ENCODE measurements at regions not wholly inside any gene's neighbourhood (a gene's known extent, or its start where the extent isn't known, plus 50 kb on each side); places are given as distances from the start of the nearest gene placed in this dataset.
"Not testable (repeated sequence)": the region's sequence is repeated elsewhere in the genome, so short reads cannot be mapped to it uniquely, and the experiment has no call there.

DNA sequence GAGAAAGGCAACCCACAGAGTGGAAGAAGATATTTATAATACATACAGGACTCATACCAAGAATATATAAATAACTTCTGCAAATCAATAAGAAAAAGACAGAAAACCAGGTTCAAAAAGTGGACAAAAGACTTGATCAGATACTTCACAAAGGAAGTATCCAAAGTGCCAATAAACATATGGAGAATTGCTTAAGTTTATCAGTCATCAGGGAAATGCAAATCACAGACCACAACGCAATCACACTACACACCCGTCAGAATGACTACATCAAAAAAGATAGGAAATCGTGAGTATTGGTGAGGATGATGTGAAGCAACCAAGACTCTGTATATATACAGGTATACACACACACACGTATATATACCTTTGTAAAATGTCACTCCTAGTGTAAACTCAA lies 180.6 kb downstream of the FAM43A start:
- DNase-seq (ENCODE audit: low read depth), result no peak

DNA sequence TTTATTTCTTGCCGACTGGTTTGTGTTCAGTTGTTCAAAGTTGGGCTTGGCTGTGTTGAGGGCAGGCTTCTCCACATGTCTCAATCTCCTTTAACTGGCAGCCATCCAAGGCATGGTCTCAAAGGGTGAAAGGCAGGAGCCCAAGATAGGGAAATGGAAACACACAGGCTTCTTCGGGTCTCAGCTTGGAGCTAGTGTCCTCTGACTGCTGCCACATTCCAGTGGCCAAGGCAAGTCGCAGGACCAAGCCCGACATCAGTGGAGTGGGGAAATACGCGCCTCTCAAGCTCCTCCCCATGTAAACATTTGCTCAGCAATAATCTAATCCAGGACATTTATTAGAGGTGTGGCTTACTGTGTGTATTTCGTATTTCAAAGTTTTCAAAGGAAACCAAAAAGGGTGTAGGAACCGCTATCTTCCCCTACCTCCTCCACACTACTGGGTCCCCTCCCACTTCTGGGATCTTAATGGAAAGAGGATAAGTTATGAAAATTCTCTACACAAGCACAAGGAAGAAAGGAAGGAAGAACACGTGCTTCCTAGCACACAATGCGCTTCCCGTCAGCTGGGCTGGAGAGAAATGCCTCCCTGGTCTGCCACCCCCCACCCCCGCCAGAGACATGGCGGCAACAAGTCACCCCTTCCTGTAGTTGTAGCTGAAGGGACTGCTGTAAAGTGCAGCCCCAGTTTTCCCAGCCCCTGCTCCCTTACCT lies 181.7 kb downstream of the FAM43A start:
- DNase-seq (ENCODE audit: low read depth), result no peak

DNA sequence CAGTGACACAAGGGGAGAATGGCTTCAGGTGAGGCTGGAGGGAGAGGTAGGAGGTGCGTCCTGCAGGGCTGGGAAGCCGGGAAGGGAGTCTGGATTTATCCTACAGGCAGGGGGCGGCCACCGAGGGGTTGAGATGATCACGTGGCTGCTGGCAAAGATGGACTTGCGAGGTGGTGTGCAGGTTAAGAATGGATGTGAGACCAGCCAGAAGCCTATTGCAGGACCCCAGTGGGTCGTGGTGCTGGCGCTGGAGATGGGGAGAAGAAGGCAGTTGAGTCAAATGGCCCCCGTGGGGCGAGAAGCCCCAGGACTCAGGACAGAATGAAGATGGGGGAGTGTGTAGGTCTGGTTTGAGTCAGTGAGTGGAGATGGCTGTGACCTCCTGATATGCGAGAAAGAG lies 183.1 kb downstream of the FAM43A start:
- DNase-seq (ENCODE audit: low read depth), result no peak

DNA sequence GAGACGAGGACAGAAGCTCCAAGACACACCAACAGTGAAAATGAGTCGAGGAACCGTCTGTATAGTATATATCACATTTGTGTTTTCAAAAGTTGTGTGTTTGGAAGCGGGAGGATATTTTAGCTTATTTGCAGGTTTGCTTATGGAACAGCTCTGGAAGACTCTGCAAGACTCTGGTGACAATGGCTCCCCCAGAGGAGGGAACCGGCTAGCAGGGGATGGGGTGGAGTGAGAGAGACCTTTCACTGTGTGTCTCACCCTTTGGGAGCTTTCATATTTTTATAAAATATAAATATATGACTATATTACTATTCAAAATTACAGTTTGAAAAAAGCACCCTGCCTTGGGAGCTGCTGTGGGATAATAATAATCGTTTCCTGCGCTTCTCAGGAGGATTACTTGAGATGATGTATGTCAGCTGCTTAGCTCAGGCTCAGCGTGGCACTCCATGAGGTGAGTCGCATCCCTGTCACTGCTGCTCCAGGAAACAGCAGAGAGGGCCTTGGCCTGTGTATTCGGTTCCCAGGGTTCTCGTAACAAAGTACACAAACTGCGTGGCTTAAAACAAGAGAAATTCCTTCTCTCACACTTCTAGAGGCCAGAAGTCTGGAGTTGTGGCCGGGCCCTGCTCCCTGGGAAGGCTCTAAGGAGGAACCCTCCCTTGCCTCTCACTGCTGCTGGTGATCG lies 183.9 kb downstream of the FAM43A start:
- peak; percentile 83 for DNase-seq (ENCODE audit: low read depth)

DNA sequence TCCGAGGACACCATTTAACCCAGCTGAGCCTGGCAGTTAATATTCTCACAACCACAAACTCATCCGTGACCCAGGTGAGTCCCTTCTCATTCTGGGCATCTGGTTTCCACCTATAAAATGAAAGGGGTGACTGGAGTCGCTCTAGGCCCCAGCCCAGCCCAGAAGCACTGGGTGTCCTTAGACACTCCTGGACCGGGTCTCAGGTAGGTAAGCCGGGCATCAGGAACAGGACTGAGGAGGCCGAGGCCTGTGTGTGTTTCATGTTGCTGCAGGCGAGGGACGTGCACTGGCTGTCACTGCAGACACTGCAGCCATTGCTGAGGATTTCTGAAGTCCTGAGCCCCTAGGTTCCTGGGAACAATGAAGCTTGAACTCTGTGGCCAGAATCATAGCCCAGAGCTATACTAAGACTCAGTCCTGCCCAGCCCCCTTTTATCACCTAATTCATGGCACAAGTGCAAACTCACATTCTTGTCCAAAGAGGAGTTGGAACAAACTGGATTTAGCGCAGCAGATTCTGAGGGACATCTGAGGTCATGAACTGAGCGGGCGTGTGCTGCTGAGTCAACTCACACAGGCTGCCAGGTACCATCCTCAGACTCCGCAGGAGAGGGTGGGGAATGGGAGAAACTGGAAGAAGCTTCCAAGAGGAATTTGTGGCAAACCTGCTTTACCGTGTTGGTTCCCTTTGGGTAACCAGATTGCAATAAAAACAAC lies 184.9 kb downstream of the FAM43A start:
- peak; percentile 92 for DNase-seq (ENCODE audit: low read depth)

DNA sequence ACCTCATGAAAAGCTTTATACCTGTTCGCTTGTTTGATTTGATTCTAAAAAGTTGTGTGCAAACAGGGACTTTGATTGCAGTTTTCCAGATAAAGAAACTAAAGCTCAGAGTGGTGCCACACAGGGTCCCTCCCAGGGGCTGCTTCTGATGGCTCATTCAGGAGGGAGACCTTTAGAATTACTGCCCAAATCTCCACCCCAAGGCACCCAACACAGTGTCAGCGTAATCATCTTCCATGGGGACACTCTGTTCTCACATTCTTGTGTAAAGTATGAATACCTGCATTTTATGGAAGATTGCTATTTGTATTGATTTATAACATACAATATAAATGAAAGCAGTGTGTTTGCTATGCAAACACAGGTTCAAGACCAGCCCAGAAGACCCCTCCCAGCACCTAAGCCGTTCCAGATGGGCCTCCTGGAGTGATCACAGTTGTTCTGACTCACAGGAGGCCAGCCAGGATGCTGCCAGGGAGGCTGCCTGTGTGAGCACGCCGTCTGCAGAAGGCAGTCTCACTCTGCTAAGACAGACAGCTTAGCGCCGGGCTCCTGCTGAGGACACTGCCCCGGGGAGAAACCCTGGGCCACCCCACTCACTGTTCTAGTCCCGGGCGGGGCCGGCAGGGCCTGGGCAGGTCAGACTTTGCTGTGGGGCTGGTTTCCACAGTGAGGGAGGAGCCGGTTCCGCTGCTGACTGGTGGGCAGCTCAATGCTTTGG lies 185.6 kb downstream of the FAM43A start:
- DNase-seq (ENCODE audit: low read depth), result peak; percentile 98

DNA sequence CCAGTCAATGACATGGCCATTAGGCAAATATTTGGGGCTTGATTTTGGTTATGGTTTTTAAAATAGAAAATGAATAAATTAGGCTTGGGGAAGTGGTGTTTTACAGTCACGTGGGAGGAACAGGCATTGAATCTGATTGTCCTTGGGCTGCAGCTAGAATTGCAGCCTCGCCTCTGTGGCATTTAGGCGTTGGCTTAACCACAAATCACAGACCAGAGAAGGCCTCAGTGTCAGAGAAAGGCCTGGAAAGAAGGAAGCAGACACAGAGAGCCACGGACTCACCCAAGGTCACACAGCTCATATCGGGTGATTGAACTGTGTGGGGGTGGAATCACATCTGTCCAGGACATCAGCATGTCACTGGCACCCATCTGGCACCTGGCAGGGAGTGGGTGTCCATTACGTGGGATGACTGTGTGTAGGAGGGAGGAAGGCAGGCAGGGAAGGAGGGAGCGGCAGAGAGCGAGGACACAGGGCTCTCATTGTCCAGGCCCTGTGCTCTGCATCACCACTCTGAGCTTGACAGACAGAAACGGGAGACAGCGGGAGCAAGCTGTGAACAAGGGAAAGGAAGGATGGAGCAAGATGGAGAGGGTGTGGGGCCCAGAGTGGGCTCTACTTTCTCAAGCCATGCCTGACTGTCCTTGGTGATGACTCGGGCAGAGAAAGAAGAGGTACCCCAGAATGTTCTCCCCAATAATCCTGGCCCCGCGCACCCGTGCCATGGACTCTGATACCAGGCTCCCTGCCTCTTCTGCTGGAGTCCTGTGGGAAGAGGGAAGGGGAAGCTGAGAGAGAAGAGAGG lies 186.4 kb downstream of the FAM43A start:
- peak; percentile 93 for DNase-seq (ENCODE audit: low read depth)

DNA sequence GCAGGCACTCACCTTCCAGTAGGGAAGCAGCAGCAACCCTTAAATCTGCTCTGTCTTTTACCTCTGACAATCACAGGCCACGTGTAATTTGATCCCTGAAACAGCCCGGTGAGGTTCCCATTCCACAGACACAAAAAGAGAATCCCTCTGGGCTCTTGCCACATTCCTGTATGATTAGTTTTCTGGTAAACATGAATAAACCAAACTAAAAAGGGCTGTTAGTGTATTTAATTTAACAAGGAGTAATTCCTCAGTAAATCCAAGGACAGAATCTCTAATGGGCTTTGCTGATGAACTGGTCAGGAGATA lies 186.9 kb downstream of the FAM43A start:
- peak; percentile 87 for DNase-seq (ENCODE audit: low read depth)

DNA sequence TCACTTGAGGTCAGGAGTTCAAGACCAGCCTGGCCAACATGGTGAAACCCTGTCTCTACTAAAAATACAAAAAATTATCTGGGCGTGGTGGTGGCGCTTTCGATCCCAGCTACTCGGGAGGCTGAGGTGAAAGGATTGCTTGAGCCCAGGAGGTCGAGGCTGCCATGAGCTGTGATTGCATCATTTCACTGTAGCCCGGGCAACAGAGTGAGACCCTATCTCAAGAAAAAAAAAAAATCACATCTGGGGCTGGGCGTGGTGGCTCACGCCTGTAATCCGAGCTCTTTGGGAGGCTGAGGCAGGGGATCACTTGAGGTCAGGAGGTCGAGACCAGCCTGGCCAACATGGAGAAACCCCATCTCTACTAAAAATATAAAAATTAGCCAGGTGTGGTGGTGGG lies 187.8 kb downstream of the FAM43A start:
- DNase-seq (ENCODE audit: low read depth), result not testable (repeated sequence)

DNA sequence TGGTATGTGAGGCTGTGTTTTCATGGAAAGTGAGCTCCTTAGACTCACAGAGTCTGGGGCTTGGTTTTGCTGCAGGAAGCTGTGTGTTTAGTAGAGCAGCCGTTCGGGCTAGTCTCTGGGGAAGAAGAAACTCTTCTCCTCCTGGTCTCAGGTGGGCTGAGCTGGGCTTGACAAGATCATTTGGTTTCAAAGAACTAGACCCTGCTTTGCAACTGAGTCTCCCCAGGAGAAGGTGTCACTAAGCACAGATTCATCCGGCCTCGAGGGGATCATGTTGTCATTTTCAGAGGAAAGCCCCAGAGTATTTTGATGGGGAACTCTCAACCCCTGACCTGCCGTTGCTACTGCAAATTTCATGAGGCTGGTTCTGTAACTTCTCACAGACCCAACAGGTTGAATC lies 188.5 kb downstream of the FAM43A start:
- no peak for DNase-seq (ENCODE audit: low read depth)

DNA sequence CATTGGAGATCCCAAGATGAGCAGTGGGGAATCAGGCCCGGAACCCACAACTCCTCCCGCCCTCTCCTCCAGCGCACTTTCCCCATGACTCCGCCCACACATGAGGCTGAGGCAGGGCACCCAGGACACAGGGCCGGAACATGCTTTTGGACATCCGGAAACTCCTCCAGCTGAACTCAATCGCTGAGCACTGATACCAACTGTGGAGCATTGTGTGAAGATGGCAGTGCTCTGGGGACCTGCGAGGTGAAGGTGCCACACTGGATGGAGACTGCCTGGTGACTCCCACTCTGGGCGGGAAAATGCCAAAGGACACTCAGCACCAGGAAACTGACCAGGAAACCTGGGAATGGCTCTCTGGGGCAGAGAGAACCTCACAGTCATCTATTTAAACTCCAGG lies 189.1 kb downstream of the FAM43A start:
- no peak for DNase-seq (ENCODE audit: low read depth)

DNA sequence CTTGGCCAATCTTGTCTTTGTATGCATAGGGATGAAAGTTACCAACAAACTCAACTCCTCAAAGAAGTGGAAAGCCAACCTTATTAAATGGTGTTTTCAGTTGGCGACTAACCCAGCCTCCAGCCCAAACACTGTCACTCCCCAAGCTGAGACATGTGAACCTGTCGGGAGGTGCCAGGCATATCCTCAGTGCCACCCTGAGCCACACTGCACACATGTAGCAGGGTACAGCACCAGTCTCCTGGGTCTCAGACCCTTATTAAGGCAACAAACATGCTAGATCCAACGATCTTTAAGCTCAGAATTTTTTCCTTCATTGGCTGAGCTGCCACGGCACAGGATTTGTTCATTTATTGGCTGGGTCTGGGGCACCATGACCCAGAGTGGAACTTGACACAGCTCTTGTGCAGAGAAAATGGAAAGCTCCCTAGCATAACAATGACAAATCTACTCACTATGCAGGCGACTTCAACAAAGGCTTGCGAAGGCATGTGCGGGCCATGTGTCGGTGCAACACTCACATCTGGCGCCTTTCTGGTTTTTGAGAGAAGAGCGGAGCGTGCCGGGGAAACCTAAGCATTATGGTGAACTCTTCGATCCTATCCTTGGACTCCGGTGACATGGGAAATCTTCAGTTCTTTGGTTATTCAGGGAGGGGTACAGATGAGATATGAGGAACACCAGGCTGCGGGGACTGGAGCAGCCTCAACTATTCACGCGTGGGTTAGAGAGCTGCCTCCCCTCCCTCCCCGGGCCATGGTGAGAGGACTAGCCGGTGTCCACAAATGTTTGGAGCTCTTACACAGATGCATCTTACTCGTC lies 190.1 kb downstream of the FAM43A start:
- no peak for DNase-seq (ENCODE audit: low read depth)

DNA sequence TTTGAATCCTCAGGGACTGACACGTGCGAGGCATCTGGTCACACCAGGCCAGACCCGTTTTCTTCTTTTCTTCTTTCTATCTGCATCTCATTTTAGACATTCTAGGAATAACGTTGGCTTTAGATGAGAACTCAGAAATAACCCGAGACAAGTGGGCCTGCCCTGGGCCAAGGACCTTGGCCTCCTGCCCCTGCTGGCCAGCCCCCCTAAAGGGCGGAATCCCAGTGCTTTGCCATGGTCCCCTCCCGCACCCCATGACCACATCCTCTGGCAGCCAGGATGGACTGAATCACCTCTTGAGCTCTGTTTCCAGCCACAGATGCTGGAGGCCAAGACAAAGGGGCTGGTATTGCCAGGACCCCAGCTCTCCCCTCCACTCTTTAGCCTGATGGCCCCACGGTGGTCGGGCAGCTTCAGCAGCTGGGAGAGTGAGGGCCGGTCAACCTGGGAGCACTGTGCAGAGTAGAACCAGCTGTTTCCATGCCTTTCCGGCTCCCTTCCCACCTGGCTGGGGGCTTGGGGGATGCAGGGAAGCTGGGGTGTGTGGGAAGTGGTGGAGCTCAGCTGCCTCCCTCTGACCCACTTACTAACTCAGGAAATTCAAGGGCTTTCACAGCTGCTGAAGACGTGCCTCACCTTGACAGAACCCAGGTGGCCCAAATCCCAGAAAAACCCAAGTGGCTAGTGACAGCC lies 190.9 kb downstream of the FAM43A start:
- no peak for DNase-seq (ENCODE audit: low read depth)

DNA sequence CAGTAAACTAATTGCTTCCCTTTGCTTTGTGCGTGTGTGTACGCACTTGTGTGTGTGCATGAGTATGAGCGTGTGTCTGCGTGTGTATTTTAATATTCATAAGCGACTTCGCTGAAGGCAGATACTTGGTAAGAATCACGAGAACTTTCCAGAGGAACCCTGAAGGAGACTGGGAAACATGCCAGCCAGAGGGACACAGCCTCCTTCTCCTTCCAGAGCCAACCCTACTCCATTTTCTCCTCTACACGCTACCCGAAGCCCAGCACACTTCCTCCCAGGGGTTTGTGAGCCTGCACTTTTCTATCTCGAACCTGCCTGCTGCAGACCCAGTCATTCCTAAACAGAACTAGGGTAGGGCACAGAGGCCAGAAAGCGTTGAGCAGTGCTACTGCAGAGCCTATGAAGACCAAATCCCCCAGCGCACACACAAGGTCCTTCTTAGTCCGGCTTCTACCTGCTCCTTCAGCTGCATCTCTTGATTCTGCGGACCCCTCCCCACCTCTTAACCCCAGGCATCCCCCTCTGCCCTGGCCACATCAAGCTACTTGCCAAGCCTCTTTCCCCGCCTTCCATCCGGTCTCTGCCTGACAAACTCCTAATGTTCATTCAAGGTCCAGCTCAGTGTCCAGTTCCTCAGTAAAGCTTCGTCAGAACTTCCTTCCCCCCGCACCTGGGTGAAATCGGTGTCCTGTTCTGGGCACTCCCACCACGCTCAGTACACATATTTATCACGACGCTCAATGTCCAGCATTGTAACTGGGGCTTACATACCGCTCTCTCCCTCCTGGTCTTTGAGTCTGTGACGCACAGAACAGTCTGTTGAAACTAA lies 191.8 kb downstream of the FAM43A start:
- DNase-seq (ENCODE audit: low read depth), result no peak

DNA sequence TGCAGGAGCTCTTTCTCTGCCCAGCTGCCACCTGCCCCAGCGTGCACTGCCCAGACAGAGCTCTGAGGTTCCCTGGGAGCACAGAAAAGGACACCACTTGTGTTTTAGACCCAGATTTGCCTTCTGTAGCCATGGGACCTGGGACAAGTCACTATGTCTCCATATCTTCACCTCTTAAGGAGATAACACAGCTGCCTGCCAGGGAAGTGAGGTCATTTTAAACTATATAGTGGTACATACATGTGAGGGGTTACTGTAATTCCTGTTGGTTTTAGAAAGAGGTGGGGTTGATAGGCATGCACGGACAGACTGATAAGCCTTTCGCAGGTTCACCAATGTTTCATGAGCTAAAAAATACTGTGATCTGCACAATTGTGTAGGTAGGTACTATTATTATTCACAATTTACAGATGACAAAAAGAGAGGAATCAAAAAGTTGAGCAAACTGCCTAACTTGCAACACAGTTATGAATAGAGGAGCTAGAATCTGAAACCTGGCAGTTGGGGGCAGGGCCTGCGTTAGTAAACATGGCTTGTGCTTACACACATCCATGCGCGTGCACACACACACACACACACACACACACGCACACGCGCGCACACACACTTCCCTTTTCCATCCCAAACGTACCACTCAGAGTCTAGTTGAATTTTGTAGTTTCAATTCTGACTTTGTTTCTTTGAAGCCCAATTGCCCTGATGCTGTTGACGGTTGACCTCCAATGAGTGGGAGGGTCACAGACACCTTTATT lies 193.6 kb downstream of the FAM43A start:
- no peak for DNase-seq (ENCODE audit: low read depth)

DNA sequence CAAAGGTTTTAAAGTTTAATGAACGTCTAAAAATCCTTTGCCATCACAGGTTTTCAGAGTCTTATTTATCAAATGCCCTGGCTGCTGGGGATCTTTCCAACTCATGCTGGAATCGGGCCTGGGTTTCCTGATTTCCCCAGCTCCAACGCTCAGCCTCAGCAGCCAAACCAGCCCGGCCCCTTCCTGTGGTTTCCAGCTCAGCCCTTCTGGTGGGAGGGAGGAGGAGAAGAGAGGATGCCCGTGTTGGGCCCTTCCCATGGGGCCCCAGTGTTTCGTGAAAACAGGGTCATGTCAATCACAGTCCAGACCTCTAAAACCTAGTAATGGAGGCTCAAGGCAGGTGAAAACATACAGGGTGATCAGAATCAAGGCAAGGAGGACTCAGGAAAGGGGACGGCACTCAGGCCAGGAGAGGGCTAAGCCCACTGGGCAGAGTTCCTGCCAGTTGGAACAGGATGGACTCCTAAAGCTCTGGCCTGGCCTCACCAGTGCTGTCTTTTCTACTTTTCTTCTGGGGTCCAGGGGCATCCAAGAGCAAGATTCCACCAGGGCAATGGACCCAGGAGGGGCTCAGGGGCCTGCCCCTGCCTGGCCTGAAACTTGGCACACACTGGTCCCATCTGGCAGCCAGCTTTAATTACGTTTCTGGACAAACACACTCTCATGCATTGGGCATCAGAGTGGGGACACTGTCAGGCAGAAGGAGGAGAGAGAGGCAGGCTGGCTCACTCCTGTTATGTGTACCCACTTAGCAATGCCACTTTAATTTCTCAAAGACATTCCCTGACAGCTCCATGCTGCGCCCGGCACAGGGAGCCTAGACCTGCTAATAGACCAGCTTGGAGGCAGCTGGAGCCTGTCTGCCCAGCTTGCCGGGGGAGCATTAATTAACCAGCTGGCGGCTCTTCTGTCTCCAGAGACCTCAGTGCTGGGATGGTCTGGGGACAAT lies 194.6 kb downstream of the FAM43A start:
- peak; percentile 49 for DNase-seq (ENCODE audit: low read depth)

Measured in RPMI7951 (cell line).